PC-9 (cell line): ENCODE measurements at regions not wholly inside any gene's neighbourhood (a gene's known extent, or its start where the extent isn't known, plus 50 kb on each side); places are given as distances from the start of the nearest gene placed in this dataset.

Source experiments
- EZH2 ChIP-seq: fragments of 200-600 bp; sonication (generic); IDR thresholded peaks from 2 replicates; pipeline ENCODE4 v1.8.0; 2017; ENCODE audit warnings: antibody characterized with exemption, low read depth
- TF ChIP-seq, protein P1 (sequence below): fragments of 200-600 bp; sonication (generic); conservative IDR thresholded peaks from 2 replicates; pipeline ENCODE4 v1.6.1; 2017; ENCODE audit warnings: mixed run types, antibody characterized with exemption, mild to moderate bottlenecking, moderate library complexity

- TF ChIP-seq, protein P1, sequence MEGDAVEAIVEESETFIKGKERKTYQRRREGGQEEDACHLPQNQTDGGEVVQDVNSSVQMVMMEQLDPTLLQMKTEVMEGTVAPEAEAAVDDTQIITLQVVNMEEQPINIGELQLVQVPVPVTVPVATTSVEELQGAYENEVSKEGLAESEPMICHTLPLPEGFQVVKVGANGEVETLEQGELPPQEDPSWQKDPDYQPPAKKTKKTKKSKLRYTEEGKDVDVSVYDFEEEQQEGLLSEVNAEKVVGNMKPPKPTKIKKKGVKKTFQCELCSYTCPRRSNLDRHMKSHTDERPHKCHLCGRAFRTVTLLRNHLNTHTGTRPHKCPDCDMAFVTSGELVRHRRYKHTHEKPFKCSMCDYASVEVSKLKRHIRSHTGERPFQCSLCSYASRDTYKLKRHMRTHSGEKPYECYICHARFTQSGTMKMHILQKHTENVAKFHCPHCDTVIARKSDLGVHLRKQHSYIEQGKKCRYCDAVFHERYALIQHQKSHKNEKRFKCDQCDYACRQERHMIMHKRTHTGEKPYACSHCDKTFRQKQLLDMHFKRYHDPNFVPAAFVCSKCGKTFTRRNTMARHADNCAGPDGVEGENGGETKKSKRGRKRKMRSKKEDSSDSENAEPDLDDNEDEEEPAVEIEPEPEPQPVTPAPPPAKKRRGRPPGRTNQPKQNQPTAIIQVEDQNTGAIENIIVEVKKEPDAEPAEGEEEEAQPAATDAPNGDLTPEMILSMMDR = no peak
- TF ChIP-seq EZH2 = no peak
These were observed 1102.8 kb downstream of the BCL11B start for GRCh38 chr14:98169170-98169587.
